GM12875 (cell line): ENCODE measurements at regions not wholly inside any gene's neighbourhood (a gene's known extent, or its start where the extent isn't known, plus 50 kb on each side); places are given as distances from the start of the nearest gene placed in this dataset.

Source experiments
- H3K4me3 ChIP-seq: one replicate; pipeline ENCODE4 v1.5.1; 2011; ENCODE audit warnings: low read depth, low read length, control low read depth
- TF ChIP-seq, protein P1 (sequence below): IDR thresholded peaks from 2 replicates; pipeline ENCODE4 v1.5.1; 2011; ENCODE audit warnings: low read depth, mild to moderate bottlenecking, control low read depth, inconsistent platforms, low read length, moderate library complexity, borderline replicate concordance; ENCODE audit not compliant: insufficient read depth

DNA sequence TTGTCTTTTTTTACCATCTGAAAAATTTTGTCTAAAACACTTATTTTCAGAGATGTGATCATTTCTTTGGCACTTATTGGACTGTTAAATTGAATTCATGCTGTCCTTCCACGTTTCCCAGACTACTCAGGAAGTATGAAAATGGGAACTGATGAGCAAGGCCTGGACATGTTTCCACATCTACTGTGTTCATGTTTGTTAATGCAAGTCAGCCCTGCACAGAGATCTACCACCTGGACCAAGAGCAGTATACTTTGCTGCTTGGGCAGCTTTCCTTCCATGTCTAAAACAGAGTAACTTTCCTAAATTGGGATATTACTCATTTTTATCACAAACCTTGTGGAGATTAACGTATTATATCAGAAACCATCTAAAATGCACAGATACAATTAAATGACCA lies 687.4 kb downstream of the DIAPH3 start:
- no peak overlapping the region for H3K4me3 ChIP-seq
- TF ChIP-seq, protein P1, sequence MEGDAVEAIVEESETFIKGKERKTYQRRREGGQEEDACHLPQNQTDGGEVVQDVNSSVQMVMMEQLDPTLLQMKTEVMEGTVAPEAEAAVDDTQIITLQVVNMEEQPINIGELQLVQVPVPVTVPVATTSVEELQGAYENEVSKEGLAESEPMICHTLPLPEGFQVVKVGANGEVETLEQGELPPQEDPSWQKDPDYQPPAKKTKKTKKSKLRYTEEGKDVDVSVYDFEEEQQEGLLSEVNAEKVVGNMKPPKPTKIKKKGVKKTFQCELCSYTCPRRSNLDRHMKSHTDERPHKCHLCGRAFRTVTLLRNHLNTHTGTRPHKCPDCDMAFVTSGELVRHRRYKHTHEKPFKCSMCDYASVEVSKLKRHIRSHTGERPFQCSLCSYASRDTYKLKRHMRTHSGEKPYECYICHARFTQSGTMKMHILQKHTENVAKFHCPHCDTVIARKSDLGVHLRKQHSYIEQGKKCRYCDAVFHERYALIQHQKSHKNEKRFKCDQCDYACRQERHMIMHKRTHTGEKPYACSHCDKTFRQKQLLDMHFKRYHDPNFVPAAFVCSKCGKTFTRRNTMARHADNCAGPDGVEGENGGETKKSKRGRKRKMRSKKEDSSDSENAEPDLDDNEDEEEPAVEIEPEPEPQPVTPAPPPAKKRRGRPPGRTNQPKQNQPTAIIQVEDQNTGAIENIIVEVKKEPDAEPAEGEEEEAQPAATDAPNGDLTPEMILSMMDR = no peak

DNA sequence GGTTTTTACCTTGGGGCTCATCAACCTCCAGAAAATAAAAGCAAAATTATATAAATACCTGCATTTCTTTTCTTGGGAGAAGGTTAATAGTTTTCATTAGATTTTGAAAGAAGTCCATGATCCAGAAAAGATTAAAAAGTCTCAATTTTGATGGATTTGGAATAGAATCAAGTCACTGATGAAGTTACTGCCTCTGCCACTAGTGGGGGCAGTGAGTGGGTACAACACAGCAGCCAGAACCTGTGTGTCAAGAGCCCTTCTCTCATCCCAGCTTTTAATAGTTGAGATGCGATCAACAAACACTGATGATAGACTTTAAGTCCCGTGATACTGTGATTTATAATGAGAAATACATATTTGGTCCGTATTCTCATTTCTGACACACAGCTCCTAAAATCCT lies 686.7 kb downstream of the DIAPH3 start:
- TF ChIP-seq, protein P1 = peak; percentile 48; the same call in 1 of the 2 replicates
- H3K4me3 ChIP-seq = no peak overlapping the region

DNA sequence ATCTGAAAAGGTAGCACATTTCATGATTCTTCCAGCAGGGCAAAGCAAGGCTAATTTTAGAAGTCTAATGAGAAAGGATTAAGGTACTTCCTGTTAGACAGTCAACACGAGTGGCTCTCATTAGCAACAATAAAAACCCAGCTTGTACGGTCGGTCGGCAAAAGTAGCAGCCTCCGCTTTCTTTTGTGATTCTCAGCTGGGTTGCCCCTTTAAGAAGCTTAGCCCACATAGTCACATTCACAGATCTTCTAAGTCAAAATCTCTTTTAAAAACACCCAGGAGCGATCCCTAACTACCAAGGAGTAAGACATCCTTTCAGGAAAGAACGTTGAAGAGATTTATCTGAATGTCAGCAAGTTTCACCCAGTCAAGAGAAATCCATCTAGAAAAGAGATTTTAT lies 684.8 kb downstream of the DIAPH3 start:
- H3K4me3 ChIP-seq = no peak overlapping the region

DNA sequence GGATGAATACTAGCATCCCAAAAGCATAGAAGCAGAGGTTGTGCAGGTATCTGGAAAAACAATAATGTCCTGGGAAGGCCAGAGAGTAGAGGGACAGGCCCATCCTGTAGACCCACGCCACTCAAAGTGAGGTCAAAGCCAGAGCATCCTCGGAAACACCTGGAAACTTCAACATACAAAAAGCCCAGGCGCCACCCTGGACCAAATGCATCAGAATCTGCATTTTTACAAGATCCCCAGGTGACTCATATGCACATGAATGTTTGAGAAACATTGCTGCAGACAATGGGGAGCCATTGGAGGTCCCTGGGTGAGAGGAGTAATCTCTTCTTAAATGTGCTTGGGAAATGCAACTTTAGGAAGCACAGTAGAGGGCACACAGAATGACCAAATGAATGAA lies 684.1 kb downstream of the DIAPH3 start:
- TF ChIP-seq, protein P1 = no peak
- H3K4me3 ChIP-seq = no peak overlapping the region

More for the DNA sequence above, 684.8 kb downstream of the DIAPH3 start:
- TF ChIP-seq, protein P1 = no peak

DNA sequence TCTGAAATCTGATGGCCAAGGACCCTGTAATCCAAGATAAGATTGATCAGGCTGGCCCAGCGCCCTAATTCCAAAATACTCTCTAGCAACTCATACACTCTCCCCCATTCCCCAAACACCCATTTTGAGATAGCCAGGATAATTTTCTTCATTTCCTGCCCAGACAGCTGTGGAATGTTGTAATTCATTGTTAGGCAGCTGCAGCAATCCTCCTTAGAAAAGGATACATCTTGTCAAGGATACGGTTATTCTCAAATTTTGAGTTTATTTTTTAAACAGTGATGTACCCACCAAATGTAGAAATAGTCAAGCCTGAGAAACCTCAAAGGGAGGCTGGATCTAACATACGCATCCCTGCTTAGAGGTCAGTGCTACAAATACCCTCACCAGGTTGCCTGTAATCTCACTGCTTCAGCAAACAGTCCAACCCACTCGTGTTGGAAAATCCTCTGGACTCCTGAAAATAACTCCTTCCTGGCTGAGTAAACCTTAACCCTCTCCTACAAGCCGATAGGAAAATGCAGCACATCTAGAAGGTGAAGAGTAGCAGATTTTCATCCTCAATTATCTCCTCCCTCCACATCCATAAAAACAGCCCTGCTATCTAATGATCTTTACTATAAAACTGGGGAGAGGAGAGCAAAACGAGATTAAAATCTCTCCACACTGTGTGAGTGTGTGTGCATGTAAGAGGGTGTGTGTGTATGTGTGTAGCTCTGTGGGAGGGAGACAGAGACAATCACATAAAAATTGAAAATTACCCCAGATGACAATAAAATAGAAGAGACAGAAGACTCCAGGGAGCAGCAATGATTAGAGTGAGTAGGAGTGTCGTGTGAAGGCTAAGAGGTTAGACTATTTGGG lies 683.1 kb downstream of the DIAPH3 start:
- no peak overlapping the region for H3K4me3 ChIP-seq
- TF ChIP-seq, protein P1 = no peak

DNA sequence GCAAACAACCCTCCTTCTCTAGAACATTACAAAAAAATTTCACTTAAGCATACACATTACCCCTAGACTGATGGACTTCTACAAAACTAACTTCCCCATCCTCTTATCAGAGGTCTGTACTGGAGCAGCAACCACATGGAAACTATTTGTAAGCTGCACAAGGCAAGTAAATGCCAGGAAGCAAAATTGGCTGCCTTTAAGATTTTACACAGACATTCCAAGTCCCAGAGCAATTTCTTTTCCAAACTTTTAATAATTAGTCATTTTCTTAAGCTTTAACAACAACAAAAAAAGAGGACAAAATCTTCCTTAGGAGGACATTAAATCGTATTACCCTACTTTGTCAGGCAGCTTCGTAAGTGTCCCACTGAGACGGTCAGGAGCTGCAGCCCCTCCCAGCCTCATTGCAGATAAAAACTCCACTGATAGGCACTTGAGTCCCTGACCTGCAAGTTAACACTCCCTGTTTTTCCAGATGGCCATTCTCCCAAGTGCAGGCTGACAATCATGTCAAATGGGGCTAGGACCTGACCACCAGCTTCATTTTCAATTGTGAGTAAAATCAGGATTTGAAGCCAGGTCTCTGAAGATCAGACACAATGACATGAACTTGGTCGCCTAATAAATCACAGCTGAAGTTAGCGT lies 680.1 kb downstream of the DIAPH3 start:
- TF ChIP-seq, protein P1 = no peak
- no peak overlapping the region for H3K4me3 ChIP-seq
